Right atrium auricular region (tissue), 2 donors: ENCODE measurements at regions not wholly inside any gene's neighbourhood (a gene's known extent, or its start where the extent isn't known, plus 50 kb on each side); places are given as distances from the start of the nearest gene placed in this dataset.
"Not testable (repeated sequence)": the region's sequence is repeated elsewhere in the genome, so short reads cannot be mapped to it uniquely, and the experiment has no call there.

Experiments
- DNase-seq: peaks from one replicate; pipeline ENCODE4 v3.0.0-alpha.2; 2019; ENCODE audit warnings: low spot score
- H3K27ac ChIP-seq, 2 donors: fragments of 200-600 bp; sonication (generic); 1 replicate in 1 of 2; 2 replicates in 1 of 2; pipeline ENCODE4 v1.5.1; 2016 to 2019
- H3K27me3 ChIP-seq, 2 donors: fragments of 200-600 bp; sonication (generic); one replicate each; pipeline versions ENCODE4 v1.5.1 to v1.6.0; 2017 to 2019
- H3K36me3 ChIP-seq: fragments of 200-600 bp; sonication (generic); one replicate; pipeline ENCODE4 v1.5.1; 2016
- H3K4me1 ChIP-seq, 2 donors: fragments of 200-600 bp; sonication (generic); one replicate each; pipeline versions ENCODE4 v1.5.1 to v1.6.0; 2017 to 2019
- H3K4me3 ChIP-seq, 2 donors: fragments of 200-600 bp; sonication (generic); 1 replicate in 1 of 2; 2 replicates in 1 of 2; pipeline ENCODE4 v1.5.1; 2017 to 2019; ENCODE audit warnings: mild to moderate bottlenecking in 1 of 2, moderate library complexity in 1 of 2
- H3K9me3 ChIP-seq, 2 donors: fragments of 200-600 bp; sonication (generic); one replicate each; pipeline ENCODE4 v1.5.1; 2019
- CTCF ChIP-seq, 2 donors: fragments of 200-600 bp; sonication (generic); IDR thresholded peaks; one replicate each; pipeline ENCODE4 v1.5.1; 2019; ENCODE audit warnings: antibody characterized with exemption in 2 of 2

GRCh38 chr2:150803689-150804398 is 316.4 kb upstream of the RND3 start:
- DNase-seq = no peak
- TF ChIP-seq CTCF (IDR thresholded peaks at IDR 0.05) = no peak
- Histone ChIP-seq H3K4me1 (no peaks in the 10 kb centered on the region), H3K9me3 (no peaks in the 10 kb centered on the region), H3K36me3 (no peaks in the 10 kb centered on the region), H3K27me3 (no peaks in the 10 kb centered on the region), H3K4me3 (no peak overlapping the region), H3K27ac (no peak overlapping the region)

GRCh38 chr2:150802635-150803034 is 315.2 kb upstream of the RND3 start:
- Histone ChIP-seq H3K27me3 (no peaks in the 10 kb centered on the region), H3K27ac (no peak overlapping the region), H3K4me3 (no peak overlapping the region), H3K36me3 (no peaks in the 10 kb centered on the region), H3K9me3 (no peaks in the 10 kb centered on the region), H3K4me1 (no peaks in the 10 kb centered on the region)
- no peak for DNase-seq
- no peak for TF ChIP-seq CTCF (IDR thresholded peaks at IDR 0.05)

DNA sequence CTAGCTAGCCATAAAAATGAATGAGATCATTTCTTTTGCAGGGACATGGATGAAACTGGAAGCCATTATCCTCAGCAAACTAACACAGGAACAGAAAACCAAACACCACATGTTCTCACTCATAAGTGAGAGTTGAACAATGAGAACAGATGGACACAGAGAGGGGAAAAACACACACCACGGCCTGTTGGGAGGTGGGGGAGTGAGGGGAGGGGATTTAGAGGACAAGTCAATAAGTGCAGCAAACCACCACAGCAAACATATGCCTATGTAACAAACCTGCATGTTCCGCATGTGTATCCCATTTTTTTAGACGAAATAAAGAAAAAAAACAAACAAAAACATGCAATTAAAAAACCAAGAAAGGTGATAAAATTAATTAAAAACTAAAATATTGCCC is 308.8 kb upstream of the RND3 start:
- H3K36me3 ChIP-seq = not testable (repeated sequence)

GRCh38 chr2:150792780-150793300 is 305.4 kb upstream of the RND3 start:
- Histone ChIP-seq H3K36me3 (no peaks in the 10 kb centered on the region), H3K4me3 (no peak overlapping the region), H3K4me1 (no peaks in the 10 kb centered on the region), H3K9me3 (peaks cover 0 to 20% of the 10 kb centered on the region in 2 donors), H3K27ac (no peak overlapping the region), H3K27me3 (no peaks in the 10 kb centered on the region)
- DNase-seq = no peak
- TF ChIP-seq CTCF (IDR thresholded peaks at IDR 0.05) = no peak

More for the DNA sequence above, 308.8 kb upstream of the RND3 start:
- not testable (repeated sequence) for H3K4me3 ChIP-seq, H3K27ac ChIP-seq, H3K27me3 ChIP-seq, H3K4me1 ChIP-seq, DNase-seq
- H3K9me3 ChIP-seq = peaks cover 0 to 13% of the 10 kb centered on the region in 2 donors

DNA sequence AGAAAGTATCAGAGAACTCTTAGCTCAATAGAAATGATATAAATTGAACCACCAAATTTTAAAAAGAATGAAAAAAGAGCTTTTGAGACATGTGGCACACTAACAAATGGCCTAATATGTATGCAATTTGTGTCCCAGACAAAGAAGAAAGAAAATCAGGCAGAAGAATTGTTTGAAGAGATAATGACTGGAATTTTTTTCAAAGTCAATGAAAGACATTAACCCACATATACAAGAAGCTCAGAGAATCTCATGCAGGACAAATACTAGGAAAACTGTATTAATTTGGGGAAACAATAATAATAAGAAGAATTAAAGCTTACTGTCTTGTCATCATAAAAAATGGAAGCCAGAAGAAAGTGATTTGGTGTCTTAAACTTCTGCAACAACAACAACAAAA is 304.1 kb upstream of the RND3 start:
- no peak for TF ChIP-seq CTCF (IDR thresholded peaks at IDR 0.05)
- peaks cover 0 to 20% of the 10 kb centered on the region in 2 donors for H3K9me3 ChIP-seq
- no peak overlapping the region for H3K27ac ChIP-seq
- H3K4me1 ChIP-seq = no peaks in the 10 kb centered on the region
- H3K36me3 ChIP-seq = no peaks in the 10 kb centered on the region
- H3K4me3 ChIP-seq = no peak overlapping the region
- DNase-seq = no peak
- no peaks in the 10 kb centered on the region for H3K27me3 ChIP-seq

DNA sequence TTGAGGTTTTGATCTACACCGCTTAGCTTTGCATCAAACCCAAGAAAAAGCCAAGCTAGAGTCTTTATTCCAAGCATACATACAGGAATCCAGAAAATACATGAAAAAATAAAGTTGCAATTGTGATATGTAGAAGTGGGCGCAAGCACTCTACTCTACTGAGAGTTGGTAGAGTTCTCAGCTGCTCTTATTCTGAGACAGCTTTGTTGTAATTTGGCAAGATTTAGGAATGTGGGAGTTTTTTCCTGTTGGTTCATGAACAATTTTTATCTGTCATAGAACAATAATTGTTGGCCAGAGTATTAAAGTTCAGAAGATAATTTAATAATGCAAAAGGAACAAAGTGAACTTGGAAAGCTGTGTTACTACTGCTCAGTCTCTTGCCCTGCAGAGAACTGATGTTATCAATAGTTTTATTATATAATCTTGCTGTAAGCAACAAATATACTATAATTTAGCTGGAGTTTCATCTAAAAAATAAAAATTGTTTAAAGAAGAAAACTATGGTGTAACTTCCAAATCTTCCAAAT is 302.0 kb upstream of the RND3 start:
- Histone ChIP-seq H3K4me3 (no peak overlapping the region), H3K9me3 (peaks cover 0 to 20% of the 10 kb centered on the region in 2 donors), H3K27ac (no peak overlapping the region), H3K4me1 (no peaks in the 10 kb centered on the region), H3K36me3 (no peaks in the 10 kb centered on the region), H3K27me3 (no peaks in the 10 kb centered on the region)
- DNase-seq = no peak
- no peak for TF ChIP-seq CTCF (IDR thresholded peaks at IDR 0.05)
